ENCODE measurements at regions not wholly inside any gene's neighbourhood (a gene's known extent, or its start where the extent isn't known, plus 50 kb on each side); places are given as distances from the start of the nearest gene placed in this dataset.

GRCh38 chr1:244760471-244760870 is 75.0 kb upstream of the COX20 start:
- H3K79me1 ChIP-seq (ENCODE audit: insufficient read depth, low read depth, low read length, poor library complexity, severe bottlenecking) = no peaks in the 10 kb centered on the region
- H3K23ac ChIP-seq (ENCODE audit: insufficient read length, low read depth, low read length) = no peak overlapping the region
- H2AFZ ChIP-seq (ENCODE audit: low read length) = no peak overlapping the region
- Mint-ChIP-seq H3K4me1 (peaks cover 18 to 23% of the 10 kb centered on the region in 2 experiments), H3K36me3 (ENCODE audit: insufficient read depth in 1 of 3, low read depth in 3 of 3) (peaks cover 0 to 8% (median 0%) of the 10 kb centered on the region in 3 experiments; a peak in 2 of 7 replicates), H3K27ac (no peak overlapping the region), H3K9me3 (peaks cover 2 to 8% of the 10 kb centered on the region in 2 experiments; a peak in 3 of 5 replicates), H3K27me3 (ENCODE audit: low read depth) (no peaks in the 10 kb centered on the region), H3K4me3 (no peak overlapping the region)
- H3K4ac ChIP-seq (ENCODE audit: low read depth, low read length) = no peak overlapping the region
- H3K4me1 ChIP-seq (ENCODE audit: insufficient read depth, low read length) = peaks cover 2% of the 10 kb centered on the region; the same call in 1 of the 2 replicates
- H4K20me1 ChIP-seq (ENCODE audit: control insufficient read depth, insufficient read depth, insufficient read length) = no peaks in the 10 kb centered on the region
- no peaks in the 10 kb centered on the region for H3K9me3 ChIP-seq (ENCODE audit: control insufficient read depth, low read depth, low read length)
- H4K5ac ChIP-seq (ENCODE audit: insufficient read length, low read depth, low read length) = no peak overlapping the region
- no peak overlapping the region for H3T11ph ChIP-seq (ENCODE audit: low read length)
- no peak overlapping the region; the same call in 1 of the 2 replicates for H3K14ac ChIP-seq (ENCODE audit: insufficient read depth, low read length)
- H2BK5ac ChIP-seq (ENCODE audit: insufficient read length, low read length) = no peak overlapping the region
- H3K79me2 ChIP-seq (ENCODE audit: insufficient read depth, low read length) = no peaks in the 10 kb centered on the region
- peak overlapping the region; percentile 9 for H2AK5ac ChIP-seq (ENCODE audit: insufficient read length, low read length)
- WGBS (ENCODE audit: extremely low coverage, insufficient read length, low lambda C conversion rate) = no CpG with 5 or more reads among the region's 8 CpGs
- peak; percentile 52 for DNase-seq
- no peak overlapping the region for H4K91ac ChIP-seq (ENCODE audit: insufficient read length, low read depth, low read length)
- no peak overlapping the region for H4K8ac ChIP-seq (replicated peaks; ENCODE audit: insufficient read length, low read depth, low read length)
- no peak for TF ChIP-seq CTCF (conservative IDR thresholded peaks at IDR 0.05)
- no peak overlapping the region for H2BK12ac ChIP-seq (ENCODE audit: insufficient read length, low read depth, low read length)
- no peak overlapping the region for H3K9ac ChIP-seq (ENCODE audit: extremely low read depth, insufficient read length, low read length)
- H2BK15ac ChIP-seq (ENCODE audit: low read depth, low read length) = no peak overlapping the region
- no peak overlapping the region for H3K18ac ChIP-seq (ENCODE audit: insufficient read length, low read depth, low read length)
- H2BK20ac ChIP-seq (ENCODE audit: low read depth, low read length, poor library complexity, severe bottlenecking) = peak overlapping the region; percentile 76
- no peaks in the 10 kb centered on the region for H3K27me3 ChIP-seq (ENCODE audit: insufficient read depth, low read length)
- no peak overlapping the region for H3K27ac ChIP-seq (ENCODE audit: insufficient read length, low read depth, low read length)
- no peak overlapping the region for H3K56ac ChIP-seq (ENCODE audit: insufficient read length, low read depth, low read length)
- no peak overlapping the region for H2BK120ac ChIP-seq (ENCODE audit: low read depth, low read length, poor library complexity, severe bottlenecking)
- no peak overlapping the region for H3K4me2 ChIP-seq (ENCODE audit: insufficient read depth, insufficient read length, low read length)
- no peaks in the 10 kb centered on the region for H3K23me2 ChIP-seq (ENCODE audit: insufficient read length, low read depth, low read length, poor library complexity, severe bottlenecking)
